ENCODE measurements at regions not wholly inside any gene's neighbourhood (a gene's known extent, or its start where the extent isn't known, plus 50 kb on each side); places are given as distances from the start of the nearest gene placed in this dataset.
A peak's percentile ranks its signal among the peaks of the same experiment; 100 is the strongest.
"Not testable (repeated sequence)": the region's sequence is repeated elsewhere in the genome, so short reads cannot be mapped to it uniquely, and the experiment has no call there.

- no peak for DNase-seq (ENCODE audit: low spot score in 2 of 2)
- FAIRE-seq: no peak
Measured at GRCh38 chr2:16109821-16110310, 169.5 kb downstream of the MYCN start.

- FAIRE-seq: no peak
Measured at GRCh38 chr2:16109368-16109820, 169.0 kb downstream of the MYCN start.

GRCh38 chr2:16107246-16107645 lies 166.9 kb downstream of the MYCN start:
- FAIRE-seq (no peak), DNase-seq (ENCODE audit: low spot score in 2 of 2) (no peak)

More at GRCh38 chr2:16109368-16109820, 169.0 kb downstream of the MYCN start:
- no peak for DNase-seq (ENCODE audit: low spot score in 2 of 2)

GRCh38 chr2:16106619-16107018 lies 166.3 kb downstream of the MYCN start:
- DNase-seq (ENCODE audit: low spot score in 2 of 2): no peak
- FAIRE-seq: no peak

GRCh38 chr2:16105669-16106281 lies 165.4 kb downstream of the MYCN start:
- FAIRE-seq: no peak
- DNase-seq (ENCODE audit: low spot score in 2 of 2): peak in 1 of 2 donors; percentile 22

DNA sequence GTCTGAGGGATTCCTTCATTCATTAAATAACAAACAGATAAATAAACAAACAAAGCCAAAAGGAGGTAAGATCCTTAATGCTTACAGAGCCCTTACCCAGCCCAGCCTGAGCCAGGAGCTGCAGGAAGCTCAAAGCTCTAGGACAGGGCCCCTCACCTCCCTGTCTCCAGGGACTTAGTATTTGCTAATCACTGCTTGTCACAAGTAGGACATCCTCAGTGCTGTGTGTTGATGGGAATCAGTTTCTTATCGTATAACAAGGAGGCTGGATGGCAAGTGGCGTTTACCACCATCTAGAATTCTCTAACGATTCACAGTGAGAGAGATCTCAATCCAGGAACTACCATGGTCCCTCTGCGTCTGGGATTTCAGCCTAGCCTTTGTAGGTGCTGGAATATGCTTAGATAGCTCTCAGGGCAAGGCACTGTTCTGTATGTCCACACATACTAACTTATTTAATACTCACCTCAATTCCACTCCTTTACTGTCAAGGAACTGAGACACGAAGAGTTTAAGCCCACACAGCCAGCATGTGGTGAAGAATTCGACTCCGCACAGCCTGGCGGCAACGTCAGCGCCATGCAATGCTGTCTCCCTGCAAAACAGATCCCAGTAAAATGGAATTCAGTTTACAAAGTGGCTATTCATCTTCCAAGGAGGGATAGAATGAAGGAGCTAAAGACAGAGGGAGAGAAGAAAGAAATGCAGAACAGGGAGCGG lies 164.8 kb downstream of the MYCN start:
- no peak for FAIRE-seq

DNA sequence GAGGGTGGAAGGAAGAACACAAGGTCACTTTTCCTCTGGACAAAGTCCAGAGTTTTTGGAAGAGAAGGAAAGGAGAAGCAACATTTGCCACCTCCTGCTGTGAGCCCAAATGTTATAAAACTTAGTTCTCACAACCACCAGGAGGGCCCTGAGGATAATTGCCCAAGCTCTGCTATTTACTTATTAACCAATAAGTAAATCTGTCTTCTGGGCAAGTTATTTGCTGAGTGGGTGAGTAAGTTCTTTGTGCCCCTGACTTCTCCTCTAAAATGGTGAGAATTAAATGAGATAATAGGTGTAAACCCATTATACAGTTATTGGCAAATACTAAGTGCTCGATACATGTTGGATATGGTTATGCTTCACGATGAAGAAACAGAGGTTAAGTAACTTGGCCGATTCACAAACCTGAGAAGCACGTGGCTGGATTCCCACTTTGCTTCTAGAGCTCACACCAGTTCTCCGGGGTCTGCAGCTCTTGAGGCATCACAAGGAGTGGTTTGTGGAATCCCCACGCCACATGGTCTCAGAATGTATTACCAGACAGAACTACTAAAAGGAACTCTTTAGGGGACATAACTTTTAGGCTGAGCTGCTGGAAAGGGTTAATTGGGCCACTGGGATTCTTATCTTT lies 164.1 kb downstream of the MYCN start:
- no peak for DNase-seq (ENCODE audit: low spot score in 2 of 2)
- FAIRE-seq: no peak

More for the DNA sequence above, 164.8 kb downstream of the MYCN start:
- no peak for DNase-seq (ENCODE audit: low spot score in 2 of 2)

DNA sequence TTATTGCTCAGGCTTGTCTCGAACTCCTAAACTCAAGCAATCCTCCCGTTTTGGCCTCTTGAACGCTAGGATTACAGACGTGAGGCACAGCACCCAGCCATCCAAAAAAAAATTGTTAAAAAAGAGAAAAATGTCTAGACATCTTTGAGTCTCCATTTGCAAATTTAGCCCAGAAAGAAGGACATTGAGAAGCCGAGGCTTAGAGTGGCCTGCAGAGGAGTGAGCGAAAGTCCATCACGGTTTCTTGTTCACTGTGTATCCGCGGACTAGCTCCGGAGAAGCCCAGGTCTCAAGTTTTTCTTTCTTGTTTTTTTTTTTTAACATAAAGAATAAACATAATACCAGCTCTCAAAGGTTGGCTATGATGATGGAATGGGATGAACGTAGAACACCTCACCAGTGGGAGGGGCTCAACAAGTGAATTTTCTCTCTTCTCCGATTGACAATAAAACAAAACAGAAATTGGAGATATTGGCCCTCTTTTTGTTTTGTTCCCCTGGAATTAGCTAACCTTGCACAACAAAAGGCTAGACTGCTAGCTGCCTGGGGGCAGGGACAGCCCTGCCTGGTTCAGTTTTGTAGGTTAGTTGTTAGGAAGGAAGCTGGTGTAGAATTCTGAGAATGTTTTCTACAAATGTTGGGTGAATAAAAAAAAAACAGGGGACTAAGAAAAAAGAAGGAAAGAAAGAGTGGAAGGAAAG lies 163.4 kb downstream of the MYCN start:
- FAIRE-seq: no peak
- DNase-seq (ENCODE audit: low spot score in 2 of 2): no peak

GRCh38 chr2:16102976-16103380 lies 162.6 kb downstream of the MYCN start:
- FAIRE-seq (no peak), DNase-seq (ENCODE audit: low spot score in 2 of 2) (no peak)

DNA sequence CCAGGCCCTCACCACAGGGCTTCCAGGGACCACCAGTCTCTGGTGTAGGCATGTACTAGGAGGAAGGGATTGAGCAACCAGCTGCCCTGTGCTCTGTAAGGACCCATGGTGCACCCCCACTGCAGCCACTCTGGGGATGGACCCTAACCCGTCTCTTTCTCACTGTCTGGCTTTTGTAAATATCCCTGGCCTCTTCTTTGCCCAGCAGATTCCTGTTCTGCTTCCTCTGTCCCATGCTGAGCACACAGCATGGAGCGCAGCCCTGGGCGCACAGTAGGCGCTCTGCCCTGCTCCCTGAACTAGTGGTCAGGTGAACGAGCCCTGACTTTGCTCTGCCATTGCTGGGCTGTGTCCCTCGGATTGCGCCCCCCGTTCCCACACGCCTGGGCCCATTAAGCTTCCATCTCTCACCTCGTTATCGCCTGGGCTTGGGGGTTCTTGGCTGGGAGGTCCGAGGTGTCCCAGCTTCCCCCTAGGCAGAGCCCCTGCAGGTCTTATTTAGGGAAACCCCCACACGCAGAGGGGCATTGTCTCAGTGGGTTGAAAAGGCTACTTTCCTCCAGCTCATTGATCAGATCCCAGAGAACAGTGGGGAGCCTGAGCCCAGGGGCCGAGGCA lies 162.1 kb downstream of the MYCN start:
- DNase-seq (ENCODE audit: low spot score in 2 of 2) (no peak), FAIRE-seq (no peak)

DNA sequence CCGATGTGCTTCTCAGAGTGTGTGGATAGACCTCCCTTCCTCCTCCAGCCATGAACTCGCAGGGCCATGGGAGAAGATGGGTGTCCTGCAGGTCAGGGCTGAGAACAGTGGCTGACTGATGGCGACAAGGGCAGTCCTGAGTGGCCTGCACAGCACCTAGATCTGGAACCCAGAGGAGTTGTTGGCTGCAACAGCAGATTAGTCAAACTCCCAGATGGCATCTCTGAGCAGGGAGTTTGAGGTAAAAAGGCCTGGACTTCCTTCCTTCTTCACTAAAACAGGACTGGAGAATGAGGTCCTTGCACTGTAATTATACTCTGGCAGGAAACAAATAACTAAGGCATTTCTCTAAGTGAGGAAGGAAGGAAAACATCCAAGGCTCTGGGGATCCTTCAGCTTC lies 160.8 kb downstream of the MYCN start:
- no peak for DNase-seq (ENCODE audit: low spot score in 2 of 2)
- no peak for FAIRE-seq

DNA sequence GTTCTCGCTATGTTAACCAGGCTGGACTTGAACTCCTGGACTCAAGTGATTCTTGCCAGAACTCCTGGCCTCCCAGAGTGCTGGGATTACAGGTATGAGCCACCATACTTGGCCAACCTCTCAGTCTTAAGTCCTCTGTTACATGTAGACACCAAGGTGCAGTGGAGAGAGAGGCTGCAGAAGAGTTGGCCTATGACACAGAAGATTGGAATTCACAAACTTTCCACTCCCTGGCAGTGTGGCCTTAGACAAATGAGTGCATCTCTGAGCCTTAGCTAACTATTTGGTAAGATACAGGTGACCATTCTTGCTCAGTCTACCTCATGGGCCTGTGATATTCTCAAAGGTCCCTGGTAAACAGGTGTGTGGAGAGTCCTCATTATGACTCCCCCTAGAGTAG lies 159.7 kb downstream of the MYCN start:
- no peak for FAIRE-seq

GRCh38 chr2:16099326-16099725 lies 159.0 kb downstream of the MYCN start:
- DNase-seq (ENCODE audit: low spot score in 2 of 2) (no peak), FAIRE-seq (no peak)

More for the DNA sequence above, 159.7 kb downstream of the MYCN start:
- DNase-seq (ENCODE audit: low spot score in 2 of 2): no peak

DNA sequence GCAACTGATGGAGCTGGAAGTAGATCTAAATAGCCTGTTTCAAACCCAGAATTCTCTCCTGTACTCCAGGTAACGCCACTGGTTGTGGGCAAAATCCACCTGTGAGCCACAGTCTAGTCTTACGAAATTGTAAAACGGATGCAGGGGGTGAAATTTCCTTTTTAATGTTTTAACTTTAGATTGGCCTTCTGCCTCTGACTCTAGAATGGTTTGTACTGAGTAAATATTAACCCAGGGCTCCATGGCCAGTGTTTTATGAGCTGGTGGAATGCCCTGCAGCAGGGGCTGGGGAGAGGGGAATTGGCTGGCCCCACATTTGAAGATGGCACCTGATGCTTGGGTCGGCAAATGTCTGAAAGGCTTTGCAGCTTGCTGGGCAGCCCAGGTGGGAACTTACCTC lies 156.6 kb downstream of the MYCN start:
- DNase-seq (ENCODE audit: low spot score in 2 of 2): no peak
- no peak for FAIRE-seq

GRCh38 chr2:16095483-16095882 lies 155.1 kb downstream of the MYCN start:
- FAIRE-seq; DNase-seq (ENCODE audit: low spot score in 2 of 2): not testable (repeated sequence)

GRCh38 chr2:16094811-16095210 lies 154.5 kb downstream of the MYCN start:
- FAIRE-seq (no peak), DNase-seq (ENCODE audit: low spot score in 2 of 2) (no peak)

GRCh38 chr2:16093639-16094529 lies 153.5 kb downstream of the MYCN start:
- no peak for FAIRE-seq
- DNase-seq (ENCODE audit: low spot score in 2 of 2): no peak

DNA sequence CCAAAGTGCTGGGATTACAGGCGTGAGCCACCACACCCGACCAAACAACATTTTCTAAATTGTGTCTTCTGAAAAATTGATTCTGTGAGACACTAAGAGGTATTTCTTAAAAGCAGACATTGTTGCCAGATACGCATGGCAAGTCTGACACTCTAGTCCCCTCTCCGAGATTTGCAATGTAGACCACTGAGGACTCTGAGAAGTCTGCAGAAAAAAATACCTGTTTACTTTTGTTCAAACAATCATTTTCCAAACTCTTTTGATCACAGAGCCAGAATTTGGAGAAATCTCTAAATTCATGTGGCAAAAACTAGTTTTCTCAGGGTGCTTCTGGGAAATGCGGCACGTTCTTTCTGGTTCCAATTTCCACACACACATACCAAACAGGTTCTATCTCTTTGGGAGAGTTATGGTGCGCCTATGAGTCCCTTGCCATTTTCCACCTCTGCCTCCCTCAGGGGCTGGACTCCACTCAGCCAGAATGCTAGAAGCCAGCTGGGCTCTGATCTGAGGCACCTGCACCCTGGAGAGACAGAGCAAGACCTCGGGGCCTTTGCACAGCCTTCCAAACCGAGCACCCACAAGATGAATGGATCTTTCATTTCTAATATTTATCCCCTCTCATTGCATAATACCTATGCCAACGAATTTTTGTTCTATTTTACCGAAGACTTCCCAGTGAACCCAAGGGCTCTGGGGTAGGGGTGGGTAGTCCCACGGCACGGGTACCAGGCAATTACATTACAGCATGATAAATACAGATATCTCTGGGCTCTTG lies 152.7 kb downstream of the MYCN start:
- FAIRE-seq: no peak
- DNase-seq (ENCODE audit: low spot score in 2 of 2): no peak
